Cardiac muscle cell (in vitro differentiated cells and primary cell): ENCODE measurements at regions not wholly inside any gene's neighbourhood (a gene's known extent, or its start where the extent isn't known, plus 50 kb on each side); places are given as distances from the start of the nearest gene placed in this dataset.

Source experiments
- DNase-seq, 2 donors: peaks; one replicate each; pipeline versions ENCODE4 v3.0.0 to v3.0.0-alpha.2; 2010 to 2017; ENCODE audit warnings: low read depth in 1 of 2, low spot score in 1 of 2
- H3K27ac ChIP-seq: fragments of 200-600 bp; sonication (generic); 2 replicates; pipeline ENCODE4 v1.5.1; 2016
- H3K27me3 ChIP-seq: fragments of 200-600 bp; sonication (generic); 2 replicates; pipeline ENCODE4 v1.6.0; 2016; ENCODE audit warnings: control low read depth
- H3K36me3 ChIP-seq: fragments of 200-600 bp; sonication (generic); 2 replicates; pipeline ENCODE4 v1.5.1; 2016; ENCODE audit warnings: control low read depth
- H3K4me1 ChIP-seq: fragments of 200-600 bp; sonication (generic); 2 replicates; pipeline ENCODE4 v1.8.1; 2017; ENCODE audit warnings: low read depth, mild to moderate bottlenecking, mixed run types
- H3K4me3 ChIP-seq: fragments of 200-600 bp; sonication (generic); 2 replicates; pipeline ENCODE4 v1.5.1; 2016; ENCODE audit warnings: mild to moderate bottlenecking
- H3K9me3 ChIP-seq: fragments of 200-600 bp; sonication (generic); 2 replicates; pipeline ENCODE4 v1.5.1; 2017; ENCODE audit warnings: low read depth, mild to moderate bottlenecking, control low read depth
- CTCF ChIP-seq: IDR thresholded peaks from 2 replicates; pipeline ENCODE4 v1.5.1; 2012; ENCODE audit warnings: low read depth, mild to moderate bottlenecking, low read length

- no peaks in the 10 kb centered on the region for H3K36me3 ChIP-seq
- peaks cover 5% of the 10 kb centered on the region for H3K4me1 ChIP-seq
- H3K27me3 ChIP-seq: no peaks in the 10 kb centered on the region
- peak; percentile 58 for TF ChIP-seq CTCF
- H3K27ac ChIP-seq: no peak overlapping the region
- no peak overlapping the region for H3K4me3 ChIP-seq
- DNase-seq: peak; percentile 15 to 59
- H3K9me3 ChIP-seq: no peaks in the 10 kb centered on the region
These were observed 125.8 kb upstream of the AVPR1A start for GRCh38 chr12:63276537-63277365.

- no peak overlapping the region for H3K27ac ChIP-seq
These were observed 116.0 kb upstream of the AVPR1A start for GRCh38 chr12:63266988-63267387.

GRCh38 chr12:63264629-63265028 lies 113.6 kb upstream of the AVPR1A start:
- no peak overlapping the region for H3K27ac ChIP-seq
- TF ChIP-seq CTCF: no peak
- no peak overlapping the region for H3K4me3 ChIP-seq
- H3K4me1 ChIP-seq: no peaks in the 10 kb centered on the region
- DNase-seq: no peak
- H3K27me3 ChIP-seq: no peaks in the 10 kb centered on the region
- no peaks in the 10 kb centered on the region for H3K9me3 ChIP-seq
- no peaks in the 10 kb centered on the region for H3K36me3 ChIP-seq

More at GRCh38 chr12:63266988-63267387, 116.0 kb upstream of the AVPR1A start:
- no peaks in the 10 kb centered on the region for H3K36me3 ChIP-seq
- no peaks in the 10 kb centered on the region for H3K4me1 ChIP-seq
- H3K4me3 ChIP-seq: no peak overlapping the region
- no peak for DNase-seq
- H3K27me3 ChIP-seq: no peaks in the 10 kb centered on the region
- no peaks in the 10 kb centered on the region for H3K9me3 ChIP-seq
- TF ChIP-seq CTCF: no peak

- no peak for TF ChIP-seq CTCF
- H3K4me1 ChIP-seq: no peaks in the 10 kb centered on the region
- H3K27ac ChIP-seq: no peak overlapping the region
- H3K4me3 ChIP-seq: no peak overlapping the region
- DNase-seq: no peak
- H3K36me3 ChIP-seq: no peaks in the 10 kb centered on the region
- no peaks in the 10 kb centered on the region for H3K27me3 ChIP-seq
- H3K9me3 ChIP-seq: no peaks in the 10 kb centered on the region
These were observed 99.5 kb upstream of the AVPR1A start for GRCh38 chr12:63250486-63250885.

- no peak for TF ChIP-seq CTCF
- no peaks in the 10 kb centered on the region for H3K4me1 ChIP-seq
- no peaks in the 10 kb centered on the region for H3K9me3 ChIP-seq
- H3K36me3 ChIP-seq: no peaks in the 10 kb centered on the region
- H3K27ac ChIP-seq: no peak overlapping the region
- no peaks in the 10 kb centered on the region for H3K27me3 ChIP-seq
- H3K4me3 ChIP-seq: no peak overlapping the region
- DNase-seq: no peak
These were observed 87.9 kb upstream of the AVPR1A start for GRCh38 chr12:63238892-63239291.
